ENCODE measurements at regions not wholly inside any gene's neighbourhood (a gene's known extent, or its start where the extent isn't known, plus 50 kb on each side); places are given as distances from the start of the nearest gene placed in this dataset.

- ATAC-seq (no peak), DNase-seq (ENCODE audit: low spot score) (no peak)
- H3K4me3 Mint-ChIP-seq, result no peak overlapping the region
- ChIA-PET POLR2A (no interaction called here), CTCF (interaction anchor here (1.7 to 2.2 kb wide), 2 partner anchors 14 to 21 kb away, joined by 4 to 11 read pairs; no protein-coding TSS in a partner anchor)
- H3K27ac Mint-ChIP-seq, result no peak overlapping the region
- peaks cover 22% of the 10 kb centered on the region for H3K4me1 Mint-ChIP-seq
- H3K36me3 Mint-ChIP-seq, result no peaks in the 10 kb centered on the region
- H3K27me3 Mint-ChIP-seq (ENCODE audit: low read depth), result no peaks in the 10 kb centered on the region
- no peaks in the 10 kb centered on the region for H3K9me3 Mint-ChIP-seq
- TF ChIP-seq, protein P1, sequence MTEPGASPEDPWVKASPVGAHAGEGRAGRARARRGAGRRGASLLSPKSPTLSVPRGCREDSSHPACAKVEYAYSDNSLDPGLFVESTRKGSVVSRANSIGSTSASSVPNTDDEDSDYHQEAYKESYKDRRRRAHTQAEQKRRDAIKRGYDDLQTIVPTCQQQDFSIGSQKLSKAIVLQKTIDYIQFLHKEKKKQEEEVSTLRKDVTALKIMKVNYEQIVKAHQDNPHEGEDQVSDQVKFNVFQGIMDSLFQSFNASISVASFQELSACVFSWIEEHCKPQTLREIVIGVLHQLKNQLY (CRISPR knock-in tag; IDR thresholded peaks at IDR 0.05), result no peak
- TF ChIP-seq ELF4 (CRISPR knock-in tag; IDR thresholded peaks at IDR 0.05; ENCODE audit: low read depth) (no peak), GABPB1 (CRISPR knock-in tag; IDR thresholded peaks at IDR 0.05) (no peak), ZMAT4 (CRISPR knock-in tag; IDR thresholded peaks at IDR 0.05) (no peak), ETV6 (CRISPR knock-in tag; IDR thresholded peaks at IDR 0.05) (no peak)
Observed at GRCh38 chr13:107217251-107217650, 649.3 kb upstream of the ARGLU1 start.

GRCh38 chr13:107216046-107216755, 648.3 kb upstream of the ARGLU1 start:
- TF ChIP-seq JUN (CRISPR knock-in tag; IDR thresholded peaks at IDR 0.05) (no peak), USF1 (CRISPR knock-in tag; IDR thresholded peaks at IDR 0.05) (no peak), CREB1 (CRISPR knock-in tag; IDR thresholded peaks at IDR 0.05) (no peak), AFF4 (CRISPR knock-in tag; IDR thresholded peaks at IDR 0.05; ENCODE audit: borderline replicate concordance) (no peak)
- TF ChIP-seq, protein P2, sequence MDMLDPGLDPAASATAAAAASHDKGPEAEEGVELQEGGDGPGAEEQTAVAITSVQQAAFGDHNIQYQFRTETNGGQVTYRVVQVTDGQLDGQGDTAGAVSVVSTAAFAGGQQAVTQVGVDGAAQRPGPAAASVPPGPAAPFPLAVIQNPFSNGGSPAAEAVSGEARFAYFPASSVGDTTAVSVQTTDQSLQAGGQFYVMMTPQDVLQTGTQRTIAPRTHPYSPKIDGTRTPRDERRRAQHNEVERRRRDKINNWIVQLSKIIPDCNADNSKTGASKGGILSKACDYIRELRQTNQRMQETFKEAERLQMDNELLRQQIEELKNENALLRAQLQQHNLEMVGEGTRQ (CRISPR knock-in tag; IDR thresholded peaks at IDR 0.05), result no peak
- DNase-seq (ENCODE audit: low spot score) (no peak), ATAC-seq (peak; percentile 48)
- Mint-ChIP-seq H3K36me3 (no peaks in the 10 kb centered on the region), H3K4me3 (no peak overlapping the region), H3K4me1 (peaks cover 22% of the 10 kb centered on the region), H3K27ac (no peak overlapping the region; the same call in 1 of the 2 replicates), H3K27me3 (ENCODE audit: low read depth) (no peaks in the 10 kb centered on the region), H3K9me3 (no peaks in the 10 kb centered on the region)
- POLR2A ChIA-PET, result no interaction called here
- CTCF ChIA-PET, result interaction anchor here (0.6 to 2.2 kb wide), 4 partner anchors 13 to 880 kb away, joined by 3 to 11 read pairs (median 4); no protein-coding TSS in a partner anchor

GRCh38 chr13:107211073-107211472, 643.1 kb upstream of the ARGLU1 start:
- TF ChIP-seq, protein P3, sequence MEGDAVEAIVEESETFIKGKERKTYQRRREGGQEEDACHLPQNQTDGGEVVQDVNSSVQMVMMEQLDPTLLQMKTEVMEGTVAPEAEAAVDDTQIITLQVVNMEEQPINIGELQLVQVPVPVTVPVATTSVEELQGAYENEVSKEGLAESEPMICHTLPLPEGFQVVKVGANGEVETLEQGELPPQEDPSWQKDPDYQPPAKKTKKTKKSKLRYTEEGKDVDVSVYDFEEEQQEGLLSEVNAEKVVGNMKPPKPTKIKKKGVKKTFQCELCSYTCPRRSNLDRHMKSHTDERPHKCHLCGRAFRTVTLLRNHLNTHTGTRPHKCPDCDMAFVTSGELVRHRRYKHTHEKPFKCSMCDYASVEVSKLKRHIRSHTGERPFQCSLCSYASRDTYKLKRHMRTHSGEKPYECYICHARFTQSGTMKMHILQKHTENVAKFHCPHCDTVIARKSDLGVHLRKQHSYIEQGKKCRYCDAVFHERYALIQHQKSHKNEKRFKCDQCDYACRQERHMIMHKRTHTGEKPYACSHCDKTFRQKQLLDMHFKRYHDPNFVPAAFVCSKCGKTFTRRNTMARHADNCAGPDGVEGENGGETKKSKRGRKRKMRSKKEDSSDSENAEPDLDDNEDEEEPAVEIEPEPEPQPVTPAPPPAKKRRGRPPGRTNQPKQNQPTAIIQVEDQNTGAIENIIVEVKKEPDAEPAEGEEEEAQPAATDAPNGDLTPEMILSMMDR (IDR thresholded peaks at IDR 0.05), result peak; percentile 65
- TF ChIP-seq HMGXB4 (CRISPR knock-in tag; IDR thresholded peaks at IDR 0.05), result no peak
- no peaks in the 10 kb centered on the region for H3K9me3 Mint-ChIP-seq
- no peaks in the 10 kb centered on the region for H3K27me3 Mint-ChIP-seq (ENCODE audit: low read depth)
- H3K27ac Mint-ChIP-seq, result no peak overlapping the region
- ATAC-seq (peak; percentile 97), DNase-seq (ENCODE audit: low spot score) (peak; percentile 79)
- peaks cover 3% of the 10 kb centered on the region; the same call in 1 of the 2 replicates for H3K4me1 Mint-ChIP-seq
- no peak overlapping the region for H3K4me3 Mint-ChIP-seq
- POLR2A ChIA-PET, result no interaction called here
- CTCF ChIA-PET, result interaction anchor here (1.0 to 1.4 kb wide), 2 partner anchors 8 to 27 kb away, joined by 5 to 8 read pairs; no protein-coding TSS in a partner anchor
- H3K36me3 Mint-ChIP-seq, result no peaks in the 10 kb centered on the region
